T follicular helper cell (primary cell): ENCODE measurements at regions not wholly inside any gene's neighbourhood (a gene's known extent, or its start where the extent isn't known, plus 50 kb on each side); places are given as distances from the start of the nearest gene placed in this dataset.
"Not testable (repeated sequence)": the region's sequence is repeated elsewhere in the genome, so short reads cannot be mapped to it uniquely, and the experiment has no call there.

Experiments
- DNase-seq: peaks from one replicate; pipeline ENCODE4 v3.0.0-alpha.2; 2020; ENCODE audit warnings: low read depth

DNA sequence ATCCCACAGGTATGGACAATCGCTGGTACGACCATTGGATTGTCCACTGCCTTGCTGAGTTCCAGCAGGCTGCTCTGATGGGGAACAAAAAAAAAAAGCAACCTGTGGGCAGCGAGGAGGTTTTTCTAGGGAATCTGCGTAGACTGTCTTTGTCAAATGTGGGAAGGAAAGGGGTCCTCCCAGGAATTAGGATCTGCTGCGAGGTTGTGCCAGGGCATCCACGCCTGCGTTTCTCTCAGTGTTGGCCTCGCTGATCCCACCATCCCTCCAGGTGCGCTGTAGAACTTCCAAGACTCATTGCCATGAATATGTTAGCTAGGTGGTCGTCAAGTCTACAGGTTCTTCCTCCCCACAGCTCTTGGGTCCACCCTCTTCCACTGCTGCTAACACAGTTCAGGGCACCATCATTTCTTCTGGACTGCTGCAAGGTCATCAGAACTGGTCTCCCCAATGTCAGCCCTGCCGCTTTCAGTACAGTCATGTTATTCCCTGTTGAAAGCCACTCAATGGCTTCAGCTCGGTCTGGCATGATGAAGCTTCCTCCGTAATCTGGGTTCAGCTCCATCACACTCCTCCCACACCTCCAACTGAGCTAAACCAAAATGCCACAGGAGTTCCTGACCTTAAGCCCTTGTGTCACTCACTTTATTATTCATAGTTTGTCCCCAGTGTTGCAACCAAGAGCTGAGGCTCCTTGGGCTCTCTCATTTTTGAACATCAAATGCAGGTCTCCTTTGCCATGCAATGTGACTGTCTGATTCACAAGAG lies 79.5 kb upstream of the DMRT1 start:
- no peak for DNase-seq

DNA sequence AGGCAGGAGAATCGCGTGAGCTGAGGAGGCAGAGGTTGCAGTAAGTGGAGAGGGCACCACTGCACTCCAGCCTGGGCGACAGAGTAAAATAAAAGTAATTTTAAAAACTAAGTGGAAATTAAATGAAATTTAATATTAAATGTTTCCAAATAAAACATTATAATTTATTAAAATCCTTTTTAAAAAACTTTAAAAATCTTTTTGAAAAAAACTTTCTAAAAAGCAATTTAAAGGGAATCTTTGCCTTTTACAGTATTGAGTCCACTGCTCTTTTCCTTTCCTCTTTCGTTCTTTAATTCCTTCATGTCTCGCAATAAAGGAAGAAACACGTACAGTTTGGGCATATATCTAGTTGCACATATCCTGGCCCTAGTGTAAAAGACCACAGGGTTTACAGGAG lies 77.8 kb upstream of the DMRT1 start:
- DNase-seq, result no peak

DNA sequence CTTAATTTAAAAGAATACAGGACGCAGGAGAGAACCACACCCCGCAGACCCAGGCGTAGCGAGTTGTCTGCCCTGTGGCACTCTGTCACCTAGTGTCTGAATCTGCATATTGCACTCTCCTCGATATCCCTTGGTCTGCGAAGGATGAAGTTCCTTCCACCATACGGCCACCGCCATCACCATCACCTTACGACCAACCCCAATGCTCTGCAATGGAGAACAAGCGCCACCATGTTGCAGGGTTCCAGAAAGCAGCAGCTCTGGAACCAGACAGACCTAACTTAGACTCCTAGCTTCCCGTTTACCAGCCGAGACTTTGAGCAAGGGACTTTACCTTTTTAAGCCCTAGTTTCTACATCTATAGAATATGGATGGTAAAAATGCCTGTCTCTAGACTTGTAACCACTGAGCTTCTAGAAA lies 77.4 kb upstream of the DMRT1 start:
- DNase-seq, result peak; percentile 1

DNA sequence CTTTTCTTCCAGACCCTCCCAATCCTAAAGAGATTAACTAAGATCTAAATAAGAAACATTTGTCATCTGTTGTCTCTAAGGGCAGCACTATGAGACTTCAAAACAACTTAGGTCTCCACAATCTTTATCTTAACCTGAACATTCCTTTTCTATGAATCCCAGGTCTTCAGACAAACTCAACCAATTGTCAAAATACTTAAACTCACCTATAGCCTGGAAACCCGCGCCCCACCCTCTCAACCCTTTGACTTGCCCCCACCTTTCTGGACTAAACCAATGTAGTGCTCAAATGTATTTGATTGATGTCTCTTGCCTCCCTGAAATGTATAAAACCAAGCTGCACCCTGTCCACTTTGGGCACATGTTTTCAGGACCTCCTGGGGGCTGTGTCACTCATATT lies 76.5 kb upstream of the DMRT1 start:
- no peak for DNase-seq

DNA sequence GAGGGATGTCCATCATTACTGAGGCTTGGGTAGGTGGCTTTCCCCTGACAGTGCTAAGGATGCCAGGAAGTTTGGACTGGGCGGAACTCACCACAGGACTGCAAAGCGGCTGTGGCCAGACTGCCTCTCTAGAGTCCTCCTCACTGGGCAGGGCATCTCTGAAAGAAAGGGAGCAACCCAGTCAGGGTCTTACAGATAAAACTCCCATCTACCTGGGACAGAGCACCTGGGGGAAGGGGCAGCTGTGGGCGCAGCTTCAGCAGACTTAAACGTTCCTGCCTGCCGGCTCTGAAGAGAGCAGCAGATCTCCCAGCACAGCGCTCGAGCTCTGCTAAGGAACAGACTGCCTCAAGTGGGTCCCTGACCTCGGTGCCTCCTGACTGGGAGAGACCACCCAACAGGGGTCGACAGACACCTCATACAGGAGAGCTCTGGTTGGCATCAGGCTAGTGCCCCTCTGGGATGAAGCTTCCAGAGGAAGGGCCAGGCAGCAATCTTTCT lies 74.4 kb upstream of the DMRT1 start:
- DNase-seq, result not testable (repeated sequence)

DNA sequence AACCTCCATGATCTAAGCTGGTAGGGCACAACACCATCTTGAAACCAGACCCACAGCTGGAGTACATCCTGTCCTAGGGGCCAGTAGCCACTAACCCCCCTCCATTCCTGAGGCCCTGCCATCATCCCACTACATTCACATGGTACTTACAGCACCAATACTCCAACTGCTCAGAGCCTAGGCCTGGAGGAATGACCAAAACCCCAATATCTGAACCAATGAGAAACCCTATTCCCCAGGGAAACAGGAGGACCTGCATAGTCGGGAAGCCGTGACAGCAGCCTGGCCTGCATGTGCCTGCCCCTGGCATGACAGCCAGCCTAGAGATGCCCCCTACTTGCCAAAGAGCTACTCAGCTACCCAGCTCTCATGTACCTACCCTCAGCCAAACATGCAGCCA lies 65.4 kb upstream of the DMRT1 start:
- DNase-seq, result no peak

DNA sequence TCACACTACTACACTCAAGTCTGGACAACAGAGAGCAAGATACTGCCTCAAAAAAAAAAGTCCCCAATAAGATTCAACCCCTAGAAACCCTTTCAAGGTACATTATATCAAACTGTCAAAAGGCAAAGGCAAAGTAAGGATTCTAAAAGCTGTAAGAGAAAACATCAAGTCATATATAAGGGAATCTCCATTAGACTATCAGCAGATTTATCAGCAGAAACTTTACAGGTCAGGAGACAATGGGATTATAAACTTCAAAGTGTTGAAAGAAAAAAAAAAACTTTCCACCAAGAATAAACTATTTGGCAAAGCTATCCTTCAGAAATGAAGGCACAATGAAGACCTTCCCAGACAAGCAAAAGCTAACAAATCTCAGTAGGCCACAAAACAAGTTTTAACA lies 63.5 kb upstream of the DMRT1 start:
- DNase-seq, result no peak

DNA sequence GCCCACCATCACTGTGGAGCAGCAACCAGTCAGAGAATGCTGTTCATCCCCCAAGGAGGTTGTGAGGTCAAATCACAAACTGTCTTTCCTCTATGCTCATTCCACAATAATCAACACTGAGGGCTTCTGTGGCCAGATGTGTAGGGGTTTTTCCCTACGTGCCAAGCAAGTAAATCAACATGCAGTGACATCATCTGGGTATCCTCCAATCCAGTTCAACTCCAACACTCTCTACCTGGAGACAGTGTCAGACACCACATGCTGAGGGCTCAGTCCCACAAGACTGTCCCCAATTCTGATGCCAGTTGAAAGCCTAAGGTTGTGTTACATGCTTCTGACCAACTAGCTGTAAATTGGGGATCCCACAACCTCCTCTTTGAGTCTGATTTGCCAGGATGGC lies 57.3 kb upstream of the DMRT1 start:
- DNase-seq, result no peak

DNA sequence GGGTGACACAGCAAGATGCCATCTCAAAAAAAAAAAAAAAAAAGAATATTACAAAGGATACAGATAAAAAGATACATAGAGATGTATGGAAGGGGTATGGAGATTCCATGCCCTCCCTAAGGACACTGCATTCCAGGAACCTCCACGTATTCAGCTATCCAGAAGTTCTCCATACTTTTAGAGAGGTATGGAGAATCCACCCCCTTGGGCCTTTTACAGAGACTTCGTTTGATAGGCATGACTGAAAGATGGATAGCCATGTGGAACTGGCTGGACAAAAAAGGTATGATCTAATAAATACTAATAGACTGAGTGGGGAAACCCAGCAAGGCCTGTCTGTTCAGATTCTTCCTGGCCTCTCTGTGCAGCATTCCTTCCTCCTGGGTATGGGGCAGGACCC lies 56.6 kb upstream of the DMRT1 start:
- no peak for DNase-seq

DNA sequence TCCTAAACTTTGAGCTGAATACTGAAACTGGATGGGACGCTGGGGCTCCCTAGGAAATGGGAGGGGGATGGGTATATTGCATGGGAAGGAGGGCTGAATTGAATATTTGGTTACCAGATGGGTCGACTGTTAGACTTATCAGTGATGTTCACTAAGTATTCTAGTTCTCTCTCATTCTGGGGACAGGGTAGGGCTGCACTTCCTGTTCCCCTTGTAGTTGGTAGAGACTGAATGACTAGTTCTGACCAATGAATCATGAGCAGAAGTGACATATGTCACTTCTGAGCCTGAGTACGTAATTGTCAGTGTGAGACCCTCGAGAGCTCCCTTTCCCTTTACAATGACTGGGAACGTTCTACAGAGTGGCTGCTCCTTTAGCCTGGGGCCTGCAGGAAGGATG lies 55.5 kb upstream of the DMRT1 start:
- DNase-seq, result no peak

DNA sequence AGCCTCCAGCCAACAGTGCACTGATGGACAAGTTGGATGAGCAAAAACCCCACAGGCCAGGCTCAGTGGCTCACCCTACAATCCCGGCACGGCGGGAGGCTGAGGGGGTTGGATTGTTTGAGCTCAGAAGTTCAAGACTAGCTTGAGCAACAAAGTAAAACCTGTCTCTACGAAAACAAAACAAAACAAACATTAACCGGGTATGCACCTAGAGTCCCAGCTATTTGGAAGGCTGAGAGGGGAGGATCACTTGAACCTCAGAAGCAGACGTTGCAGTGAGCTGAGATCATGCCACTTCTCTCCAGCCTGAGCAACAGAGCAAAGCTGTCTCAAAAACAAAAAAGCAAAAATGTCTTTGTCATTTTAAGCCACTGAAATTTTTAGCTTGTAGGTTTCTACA lies 55.1 kb upstream of the DMRT1 start:
- no peak for DNase-seq

DNA sequence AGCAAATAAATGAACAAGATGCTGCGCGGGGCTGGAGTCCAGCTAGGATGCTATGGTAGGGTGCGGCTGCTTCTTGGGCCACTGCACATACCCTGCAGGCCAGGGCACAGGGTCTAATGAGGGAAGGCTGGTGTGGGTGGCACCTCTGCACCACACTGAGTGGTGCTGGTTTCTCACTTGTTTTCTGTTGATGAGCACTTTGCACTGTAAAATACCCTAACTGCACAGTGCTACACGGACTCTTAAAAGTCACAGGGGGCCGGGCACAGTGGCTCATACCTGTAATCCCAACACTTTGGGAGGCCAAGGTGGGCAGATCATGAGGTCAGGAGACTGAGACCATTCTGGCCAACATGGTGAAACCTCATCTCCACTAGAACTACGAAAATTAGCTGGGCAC lies 52.7 kb upstream of the DMRT1 start:
- no peak for DNase-seq
